ENCODE measurements at regions not wholly inside any gene's neighbourhood (a gene's known extent, or its start where the extent isn't known, plus 50 kb on each side); places are given as distances from the start of the nearest gene placed in this dataset.
"Not testable (repeated sequence)": the region's sequence is repeated elsewhere in the genome, so short reads cannot be mapped to it uniquely, and the experiment has no call there.

DNA sequence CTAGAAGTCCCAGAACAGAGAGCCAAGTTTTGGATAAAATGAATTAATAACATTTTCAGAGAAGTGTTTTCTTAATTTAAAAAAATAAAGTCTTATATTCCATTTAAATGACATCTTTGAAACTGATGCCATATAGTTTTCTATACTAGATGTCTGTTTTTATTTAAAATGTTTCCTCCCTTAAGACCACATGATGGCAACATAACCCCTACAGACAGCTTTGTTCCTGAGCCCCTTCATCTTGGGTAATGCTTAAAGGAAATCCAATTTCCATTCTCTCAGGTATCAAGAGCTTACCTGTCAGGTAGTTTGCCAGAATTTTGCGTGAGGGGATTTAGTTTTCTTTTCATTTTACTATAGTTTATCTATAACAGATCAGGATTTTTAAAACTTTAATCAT is 181.4 kb upstream of the UGT8 start:
- Mint-ChIP-seq H3K27ac (no peak overlapping the region), H3K9me3 (no peaks in the 10 kb centered on the region), H3K4me3 (no peak overlapping the region), H3K27me3 (no peaks in the 10 kb centered on the region), H3K4me1 (ENCODE audit: low read depth) (no peaks in the 10 kb centered on the region), H3K36me3 (ENCODE audit: low read depth) (no peaks in the 10 kb centered on the region)
- intact Hi-C loops (cut with micrococcal nuclease): no loop called here

GRCh38 chr4:114420069-114420468 is 178.5 kb upstream of the UGT8 start:
- H3K4me1 Mint-ChIP-seq (ENCODE audit: low read depth): no peaks in the 10 kb centered on the region
- no peaks in the 10 kb centered on the region for H3K27me3 Mint-ChIP-seq
- H3K9me3 Mint-ChIP-seq: no peaks in the 10 kb centered on the region
- H3K4me3 Mint-ChIP-seq: no peak overlapping the region
- no peaks in the 10 kb centered on the region for H3K36me3 Mint-ChIP-seq (ENCODE audit: low read depth)
- H3K27ac Mint-ChIP-seq: no peak overlapping the region
- intact Hi-C loops (cut with micrococcal nuclease): no loop called here

- Mint-ChIP-seq H3K4me3 (no peak overlapping the region), H3K27ac (no peak overlapping the region), H3K27me3 (no peaks in the 10 kb centered on the region), H3K9me3 (peaks cover 23% of the 10 kb centered on the region), H3K36me3 (ENCODE audit: low read depth) (no peaks in the 10 kb centered on the region), H3K4me1 (ENCODE audit: low read depth) (no peaks in the 10 kb centered on the region)
- intact Hi-C loops (cut with micrococcal nuclease): no loop called here
Measured at GRCh38 chr4:114423582-114423981, 175.0 kb upstream of the UGT8 start.

DNA sequence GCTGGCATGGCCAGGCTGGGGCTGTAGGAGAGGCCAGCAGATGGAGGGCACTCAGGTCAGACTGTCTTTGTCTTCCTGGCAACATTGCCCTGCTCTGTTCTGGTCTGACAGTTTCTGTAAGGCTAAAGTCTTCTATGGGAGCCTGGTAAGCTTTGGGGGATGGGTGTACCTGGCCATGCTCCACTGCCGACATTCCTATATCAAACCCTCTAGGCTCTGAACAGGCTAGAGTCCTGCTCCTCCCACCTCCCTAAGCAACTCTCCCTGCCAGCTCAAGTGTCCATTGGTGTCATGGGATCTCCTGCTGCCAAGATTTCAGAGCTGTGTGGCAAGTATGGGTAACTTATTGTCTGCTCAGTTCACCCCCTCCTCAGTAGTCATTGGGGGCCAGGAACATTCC is 163.5 kb upstream of the UGT8 start:
- Mint-ChIP-seq H3K27ac (no peak overlapping the region), H3K36me3 (ENCODE audit: low read depth) (no peaks in the 10 kb centered on the region), H3K4me1 (ENCODE audit: low read depth) (no peaks in the 10 kb centered on the region), H3K27me3 (no peaks in the 10 kb centered on the region), H3K9me3 (peaks cover 16% of the 10 kb centered on the region), H3K4me3 (no peak overlapping the region)
- intact Hi-C loops (cut with micrococcal nuclease): no loop called here

DNA sequence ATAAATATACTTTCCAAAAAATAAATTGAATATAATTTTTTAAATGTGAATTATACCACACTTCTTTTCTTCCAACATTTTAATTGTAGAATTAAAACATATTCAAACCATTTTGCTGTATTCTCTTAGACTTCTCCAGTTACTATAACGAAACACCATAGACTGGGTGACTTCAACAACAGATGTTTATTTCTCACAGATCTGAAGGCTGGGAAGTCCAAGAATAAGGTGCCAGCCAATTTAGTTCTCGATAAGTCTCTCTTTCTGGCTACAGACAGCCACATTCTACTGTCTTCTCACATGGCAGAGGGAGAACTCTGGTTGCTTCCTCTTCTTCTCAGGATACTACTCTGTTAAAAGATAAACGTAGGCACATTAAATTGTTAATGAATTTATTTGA is 155.8 kb upstream of the UGT8 start:
- intact Hi-C loops (cut with micrococcal nuclease): no loop called here
- Mint-ChIP-seq H3K4me1 (ENCODE audit: low read depth) (no peaks in the 10 kb centered on the region), H3K27me3 (no peaks in the 10 kb centered on the region), H3K36me3 (ENCODE audit: low read depth) (no peaks in the 10 kb centered on the region), H3K9me3 (no peaks in the 10 kb centered on the region), H3K4me3 (no peak overlapping the region), H3K27ac (no peak overlapping the region)

DNA sequence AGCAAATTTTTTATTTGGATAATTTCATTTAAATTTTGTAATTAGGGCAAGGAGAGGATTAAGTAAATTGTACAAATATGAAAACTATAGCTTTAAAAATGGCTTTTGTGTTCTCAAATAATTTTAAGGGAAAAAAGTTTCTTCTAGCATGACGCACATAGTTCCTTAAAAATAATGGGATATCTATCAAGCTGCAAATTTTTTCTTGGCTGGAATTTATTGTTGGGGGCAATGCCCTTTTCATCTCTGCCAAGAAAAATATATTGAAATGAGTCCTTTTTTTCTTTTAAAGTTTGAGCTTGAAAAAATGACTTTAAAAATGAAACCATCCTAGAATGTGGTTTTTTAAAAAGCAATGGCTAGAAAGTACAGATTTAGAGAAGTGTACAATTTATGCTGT is 154.4 kb upstream of the UGT8 start:
- Mint-ChIP-seq H3K4me1 (ENCODE audit: low read depth) (no peaks in the 10 kb centered on the region), H3K36me3 (ENCODE audit: low read depth) (no peaks in the 10 kb centered on the region)
- intact Hi-C loops (cut with micrococcal nuclease): no loop called here

DNA sequence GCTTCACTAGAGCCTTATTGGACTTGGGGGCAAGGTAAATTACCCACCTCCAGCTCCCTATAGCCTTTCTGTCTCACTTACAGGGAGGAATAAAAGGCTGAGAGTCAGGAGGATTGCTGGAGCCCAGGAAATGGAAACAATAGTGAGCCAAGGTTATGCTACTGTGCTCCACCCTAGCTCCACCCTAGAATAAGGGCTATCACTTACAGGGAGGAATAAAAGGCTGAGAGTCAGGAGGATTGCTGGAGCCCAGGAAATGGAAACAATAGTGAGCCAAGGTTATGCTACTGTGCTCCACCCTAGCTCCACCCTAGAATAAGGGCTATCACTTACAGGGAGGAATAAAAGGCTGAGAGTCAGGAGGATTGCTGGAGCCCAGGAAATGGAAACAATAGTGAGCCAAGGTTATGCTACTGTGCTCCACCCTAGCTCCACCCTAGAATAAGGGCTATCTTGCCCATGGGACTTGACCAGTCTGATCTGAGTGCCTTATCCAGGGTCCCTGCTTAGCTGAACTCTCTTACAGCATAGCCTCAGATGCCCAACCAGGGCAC is 150.6 kb upstream of the UGT8 start:
- H3K36me3 Mint-ChIP-seq (ENCODE audit: low read depth); H3K4me3 Mint-ChIP-seq; H3K27me3 Mint-ChIP-seq; H3K27ac Mint-ChIP-seq; intact Hi-C loops (cut with micrococcal nuclease); H3K4me1 Mint-ChIP-seq (ENCODE audit: low read depth): not testable (repeated sequence)
- H3K9me3 Mint-ChIP-seq: peaks cover 13% of the 10 kb centered on the region

More for the DNA sequence above, 154.4 kb upstream of the UGT8 start:
- Mint-ChIP-seq H3K27ac (no peak overlapping the region), H3K27me3 (no peaks in the 10 kb centered on the region), H3K9me3 (no peaks in the 10 kb centered on the region), H3K4me3 (no peak overlapping the region)

GRCh38 chr4:114458728-114459127 is 139.9 kb upstream of the UGT8 start:
- no peaks in the 10 kb centered on the region for H3K36me3 Mint-ChIP-seq (ENCODE audit: low read depth)
- H3K4me3 Mint-ChIP-seq: no peak overlapping the region
- no peaks in the 10 kb centered on the region for H3K27me3 Mint-ChIP-seq
- no peak overlapping the region for H3K27ac Mint-ChIP-seq
- intact Hi-C loops (cut with micrococcal nuclease): no loop called here
- no peaks in the 10 kb centered on the region for H3K4me1 Mint-ChIP-seq (ENCODE audit: low read depth)
- no peaks in the 10 kb centered on the region for H3K9me3 Mint-ChIP-seq

- no peaks in the 10 kb centered on the region for H3K36me3 Mint-ChIP-seq (ENCODE audit: low read depth)
- intact Hi-C loops (cut with micrococcal nuclease): no loop called here
- H3K4me1 Mint-ChIP-seq (ENCODE audit: low read depth): no peaks in the 10 kb centered on the region
Measured at GRCh38 chr4:114464726-114465272, 133.8 kb upstream of the UGT8 start.

DNA sequence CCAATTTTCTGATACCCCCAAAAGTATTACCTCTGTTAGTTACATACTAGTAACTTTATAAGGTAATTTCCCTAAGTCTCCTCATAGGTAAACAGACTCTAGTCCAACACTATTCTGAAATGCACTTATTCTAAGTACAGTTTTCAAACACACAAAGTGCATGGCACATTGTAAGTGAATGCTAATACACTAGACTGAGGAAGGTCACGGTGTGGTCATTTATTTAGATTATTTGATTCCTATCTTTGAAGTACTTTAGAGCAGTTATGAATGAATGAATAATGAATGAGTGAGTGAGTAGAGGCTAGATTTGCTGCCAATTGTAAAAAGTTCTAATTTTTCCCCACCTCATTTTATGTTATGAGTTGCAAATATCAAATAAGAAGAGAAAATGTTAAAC is 132.8 kb upstream of the UGT8 start:
- Mint-ChIP-seq H3K4me1 (ENCODE audit: low read depth) (no peaks in the 10 kb centered on the region), H3K9me3 (no peaks in the 10 kb centered on the region), H3K36me3 (ENCODE audit: low read depth) (no peaks in the 10 kb centered on the region), H3K4me3 (no peak overlapping the region), H3K27ac (no peak overlapping the region), H3K27me3 (no peaks in the 10 kb centered on the region)
- intact Hi-C loops (cut with micrococcal nuclease): no loop called here

More at GRCh38 chr4:114464726-114465272, 133.8 kb upstream of the UGT8 start:
- Mint-ChIP-seq H3K27ac (no peak overlapping the region), H3K4me3 (no peak overlapping the region), H3K27me3 (no peaks in the 10 kb centered on the region), H3K9me3 (no peaks in the 10 kb centered on the region)

DNA sequence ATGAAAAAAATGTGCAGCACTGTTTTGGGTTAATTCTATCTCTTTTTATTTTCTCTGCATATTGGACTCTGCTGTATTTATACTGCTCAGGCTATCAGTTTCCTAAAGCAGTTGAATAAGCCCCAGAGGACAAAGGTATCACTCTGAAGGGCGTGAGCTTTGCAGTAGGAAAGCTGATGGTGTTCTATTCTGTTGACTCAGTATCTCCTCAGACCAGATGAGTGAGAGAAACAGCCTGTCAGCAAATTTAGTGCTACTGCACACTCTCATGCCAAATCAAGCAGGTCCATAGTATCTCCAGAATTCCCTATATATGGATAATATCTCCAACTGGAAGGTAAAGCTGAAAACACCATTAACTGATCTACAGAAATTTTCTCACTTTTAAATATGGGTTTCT is 132.3 kb upstream of the UGT8 start:
- H3K27me3 Mint-ChIP-seq: no peaks in the 10 kb centered on the region
- no peak overlapping the region for H3K4me3 Mint-ChIP-seq
- no peaks in the 10 kb centered on the region for H3K9me3 Mint-ChIP-seq
- no peaks in the 10 kb centered on the region for H3K4me1 Mint-ChIP-seq (ENCODE audit: low read depth)
- no peak overlapping the region for H3K27ac Mint-ChIP-seq
- intact Hi-C loops (cut with micrococcal nuclease): no loop called here
- H3K36me3 Mint-ChIP-seq (ENCODE audit: low read depth): no peaks in the 10 kb centered on the region

- Mint-ChIP-seq H3K4me3 (no peak overlapping the region), H3K27me3 (no peaks in the 10 kb centered on the region), H3K27ac (no peak overlapping the region), H3K36me3 (ENCODE audit: low read depth) (no peaks in the 10 kb centered on the region), H3K4me1 (ENCODE audit: low read depth) (no peaks in the 10 kb centered on the region), H3K9me3 (no peaks in the 10 kb centered on the region)
- intact Hi-C loops (cut with micrococcal nuclease): no loop called here
Measured at GRCh38 chr4:114472269-114473032, 126.2 kb upstream of the UGT8 start.

GRCh38 chr4:114474188-114474800 is 124.3 kb upstream of the UGT8 start:
- H3K4me1 Mint-ChIP-seq (ENCODE audit: low read depth): no peaks in the 10 kb centered on the region
- no peak overlapping the region for H3K4me3 Mint-ChIP-seq
- H3K27ac Mint-ChIP-seq: no peak overlapping the region
- H3K36me3 Mint-ChIP-seq (ENCODE audit: low read depth): no peaks in the 10 kb centered on the region
- H3K9me3 Mint-ChIP-seq: no peaks in the 10 kb centered on the region
- H3K27me3 Mint-ChIP-seq: no peaks in the 10 kb centered on the region
- intact Hi-C loops (cut with micrococcal nuclease): no loop called here

DNA sequence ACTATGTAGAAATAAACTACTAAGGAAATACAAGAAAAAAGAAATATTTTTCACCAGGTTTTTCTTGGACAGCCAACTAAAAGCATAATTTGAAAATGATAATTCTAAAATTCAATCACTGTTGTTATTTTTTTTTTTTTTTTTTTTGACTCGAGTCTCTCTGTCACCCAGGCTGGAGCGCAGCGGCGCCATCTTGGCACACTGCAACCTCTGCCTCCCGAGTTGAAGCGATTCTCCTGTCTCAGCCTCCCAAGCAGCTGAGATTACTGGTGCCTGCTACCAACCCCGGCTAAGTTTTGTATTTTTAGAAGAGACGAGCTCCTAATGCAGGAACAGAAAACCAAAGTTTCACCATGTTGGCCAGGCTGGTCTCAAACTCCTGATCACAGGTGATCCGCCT is 122.3 kb upstream of the UGT8 start:
- no peak overlapping the region for H3K4me3 Mint-ChIP-seq
- peaks cover 9% of the 10 kb centered on the region for H3K9me3 Mint-ChIP-seq
- no peaks in the 10 kb centered on the region for H3K4me1 Mint-ChIP-seq (ENCODE audit: low read depth)
- intact Hi-C loops (cut with micrococcal nuclease): no loop called here
- H3K27me3 Mint-ChIP-seq: no peaks in the 10 kb centered on the region
- H3K27ac Mint-ChIP-seq: no peak overlapping the region
- no peaks in the 10 kb centered on the region for H3K36me3 Mint-ChIP-seq (ENCODE audit: low read depth)
